ENCODE measurements at regions not wholly inside any gene's neighbourhood (a gene's known extent, or its start where the extent isn't known, plus 50 kb on each side); places are given as distances from the start of the nearest gene placed in this dataset.

GRCh38 chr2:85949280-85949679, 60.5 kb upstream of the ST3GAL5 start (continued):
- TF ChIP-seq PRDM15 (CRISPR knock-in tag; IDR thresholded peaks at IDR 0.05) (no peak), MEF2B (IDR thresholded peaks at IDR 0.05; ENCODE audit: partially characterized antibody, poor library complexity, severe bottlenecking) (no peak)

- H3K9ac ChIP-seq (ENCODE audit: control insufficient read depth, insufficient read depth, low read length): no peak overlapping the region
- no peaks in the 10 kb centered on the region for H3K36me3 ChIP-seq (ENCODE audit: control insufficient read depth in 2 of 2, insufficient read depth in 2 of 2, low read length in 1 of 2)
- TF ChIP-seq YY1 (IDR thresholded peaks at IDR 0.05; ENCODE audit: low read depth, low read length) (no peak), SIX5 (IDR thresholded peaks at IDR 0.05; ENCODE audit: low read depth, low read length, severe bottlenecking) (no peak), ZBTB4 (CRISPR knock-in tag; IDR thresholded peaks at IDR 0.05) (no peak), RELB (IDR thresholded peaks at IDR 0.05; ENCODE audit: low read depth) (no peak), RBBP5 (conservative IDR thresholded peaks at IDR 0.05) (no peak), CREM (IDR thresholded peaks at IDR 0.05; ENCODE audit: low read depth) (no peak), ATF2 (IDR thresholded peaks at IDR 0.05; ENCODE audit: low read length) (no peak), NFYA (IDR thresholded peaks at IDR 0.05; ENCODE audit: borderline replicate concordance, low read depth, low read length) (no peak), FOXM1 (IDR thresholded peaks at IDR 0.05; ENCODE audit: low read depth, low read length) (no peak), EGR1 (IDR thresholded peaks at IDR 0.05; ENCODE audit: borderline replicate concordance in 1 of 2, low read depth in 2 of 2, low read length in 2 of 2) (no peak)
- FAIRE-seq (no peak), ATAC-seq (no peak), DNase-seq (ENCODE audit: low read depth, low spot score) (no peak)
- H4K20me1 ChIP-seq (ENCODE audit: control insufficient read depth, insufficient read depth): no peaks in the 10 kb centered on the region
- H3K4me1 ChIP-seq (ENCODE audit: control insufficient read depth, insufficient read depth, low read length): no peaks in the 10 kb centered on the region
- ChIA-PET POLR2A (interaction anchor here (0.6 kb wide), 1 partner anchor 57 kb away, joined by 3 read pairs; no protein-coding TSS in a partner anchor), RAD21 (ENCODE audit: unreplicated experiment) (no interaction called here), SMC1A (ENCODE audit: uncharacterized antibody, unreplicated experiment) (interaction anchor here (1.4 to 2.4 kb wide), 2 partner anchors 12 to 26 kb away, joined by 3 to 7 read pairs; no protein-coding TSS in a partner anchor), CTCF (no interaction called here)
- intact Hi-C loops (cut with micrococcal nuclease; ENCODE audit: unreplicated experiment) (no loop called here), in situ Hi-C loops (cut with MboI) (no loop called here)
- no peak overlapping the region for H2AFZ ChIP-seq (ENCODE audit: control insufficient read depth, low read depth, low read length)
- H3K9me3 ChIP-seq (replicated peaks; ENCODE audit: control insufficient read depth, insufficient read depth, low read length): peaks cover 3% of the 10 kb centered on the region; the same call in 2 of the 3 replicates
- H3K4me3 ChIP-seq: no peak overlapping the region
- H3K27me3 ChIP-seq (replicated peaks in 1 of 2; ENCODE audit: control insufficient read depth in 2 of 2, insufficient read depth in 2 of 2, low read length in 1 of 2): no peaks in the 10 kb centered on the region
- H3K4me2 ChIP-seq (ENCODE audit: control insufficient read depth, insufficient read depth): no peak overlapping the region
- no peaks in the 10 kb centered on the region for H3K79me2 ChIP-seq (ENCODE audit: control insufficient read depth, insufficient read depth, low read length)
- H3K27ac ChIP-seq (ENCODE audit: control insufficient read depth, insufficient read depth): no peak overlapping the region
- BruUV-seq (replicated peaks): no TSS peak
Measured at GRCh38 chr2:85947593-85947992, 58.8 kb upstream of the ST3GAL5 start.

Data from GM12878 (cell line).